ENCODE measurements at regions not wholly inside any gene's neighbourhood (a gene's known extent, or its start where the extent isn't known, plus 50 kb on each side); places are given as distances from the start of the nearest gene placed in this dataset.

DNA sequence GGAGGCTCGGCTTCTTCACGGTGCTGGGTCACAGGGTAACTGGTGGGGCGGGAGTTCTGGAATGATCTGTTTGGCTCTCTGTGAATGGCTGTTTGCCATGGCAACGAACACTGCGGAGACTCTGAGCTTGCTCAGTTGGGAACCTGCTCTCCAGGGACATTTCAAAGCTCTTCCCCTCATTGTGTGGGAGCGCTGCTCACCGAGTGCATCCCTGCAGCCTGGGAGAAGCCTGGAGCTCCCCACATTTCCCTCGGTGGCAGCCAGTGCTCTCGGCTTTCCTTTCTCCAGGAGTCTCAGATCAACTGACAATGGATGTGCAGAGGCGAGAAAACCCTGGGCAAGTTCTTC, 57.6 kb upstream of the CACUL1 start:
- TF ChIP-seq, protein P1, sequence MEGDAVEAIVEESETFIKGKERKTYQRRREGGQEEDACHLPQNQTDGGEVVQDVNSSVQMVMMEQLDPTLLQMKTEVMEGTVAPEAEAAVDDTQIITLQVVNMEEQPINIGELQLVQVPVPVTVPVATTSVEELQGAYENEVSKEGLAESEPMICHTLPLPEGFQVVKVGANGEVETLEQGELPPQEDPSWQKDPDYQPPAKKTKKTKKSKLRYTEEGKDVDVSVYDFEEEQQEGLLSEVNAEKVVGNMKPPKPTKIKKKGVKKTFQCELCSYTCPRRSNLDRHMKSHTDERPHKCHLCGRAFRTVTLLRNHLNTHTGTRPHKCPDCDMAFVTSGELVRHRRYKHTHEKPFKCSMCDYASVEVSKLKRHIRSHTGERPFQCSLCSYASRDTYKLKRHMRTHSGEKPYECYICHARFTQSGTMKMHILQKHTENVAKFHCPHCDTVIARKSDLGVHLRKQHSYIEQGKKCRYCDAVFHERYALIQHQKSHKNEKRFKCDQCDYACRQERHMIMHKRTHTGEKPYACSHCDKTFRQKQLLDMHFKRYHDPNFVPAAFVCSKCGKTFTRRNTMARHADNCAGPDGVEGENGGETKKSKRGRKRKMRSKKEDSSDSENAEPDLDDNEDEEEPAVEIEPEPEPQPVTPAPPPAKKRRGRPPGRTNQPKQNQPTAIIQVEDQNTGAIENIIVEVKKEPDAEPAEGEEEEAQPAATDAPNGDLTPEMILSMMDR (IDR thresholded peaks at IDR 0.05 in 4 of 5, conservative IDR thresholded peaks at IDR 0.05 in 1 of 5): no peak
- no peak for TF ChIP-seq POLR2A (IDR thresholded peaks at IDR 0.05)

All from gastrocnemius medialis (tissue), 4 donors.